ENCODE measurements at regions not wholly inside any gene's neighbourhood (a gene's known extent, or its start where the extent isn't known, plus 50 kb on each side); places are given as distances from the start of the nearest gene placed in this dataset.

DNA sequence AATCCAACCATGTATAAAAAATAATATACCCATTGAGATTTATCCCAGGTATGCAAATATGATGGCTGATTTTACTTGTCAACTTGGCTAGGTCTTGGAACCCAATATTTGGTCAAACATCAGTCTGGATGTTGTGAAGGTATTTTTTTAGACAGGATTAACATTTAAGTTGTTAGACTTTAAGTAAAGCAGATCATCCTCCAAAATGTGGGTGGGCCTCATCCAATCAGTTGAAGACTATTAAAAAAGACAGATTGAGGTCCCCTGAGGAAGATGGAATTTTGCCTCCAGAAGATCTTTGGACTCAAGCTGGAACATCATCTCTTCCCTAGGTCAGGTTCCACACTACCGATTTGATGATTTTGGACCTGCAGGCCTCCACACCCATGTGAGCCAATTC, 271.2 kb downstream of the TMEM121 start:
- TF ChIP-seq, protein P1, sequence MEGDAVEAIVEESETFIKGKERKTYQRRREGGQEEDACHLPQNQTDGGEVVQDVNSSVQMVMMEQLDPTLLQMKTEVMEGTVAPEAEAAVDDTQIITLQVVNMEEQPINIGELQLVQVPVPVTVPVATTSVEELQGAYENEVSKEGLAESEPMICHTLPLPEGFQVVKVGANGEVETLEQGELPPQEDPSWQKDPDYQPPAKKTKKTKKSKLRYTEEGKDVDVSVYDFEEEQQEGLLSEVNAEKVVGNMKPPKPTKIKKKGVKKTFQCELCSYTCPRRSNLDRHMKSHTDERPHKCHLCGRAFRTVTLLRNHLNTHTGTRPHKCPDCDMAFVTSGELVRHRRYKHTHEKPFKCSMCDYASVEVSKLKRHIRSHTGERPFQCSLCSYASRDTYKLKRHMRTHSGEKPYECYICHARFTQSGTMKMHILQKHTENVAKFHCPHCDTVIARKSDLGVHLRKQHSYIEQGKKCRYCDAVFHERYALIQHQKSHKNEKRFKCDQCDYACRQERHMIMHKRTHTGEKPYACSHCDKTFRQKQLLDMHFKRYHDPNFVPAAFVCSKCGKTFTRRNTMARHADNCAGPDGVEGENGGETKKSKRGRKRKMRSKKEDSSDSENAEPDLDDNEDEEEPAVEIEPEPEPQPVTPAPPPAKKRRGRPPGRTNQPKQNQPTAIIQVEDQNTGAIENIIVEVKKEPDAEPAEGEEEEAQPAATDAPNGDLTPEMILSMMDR (IDR thresholded peaks at IDR 0.05): no peak
- TF ChIP-seq EP300 (IDR thresholded peaks at IDR 0.05; ENCODE audit: low read depth) (no peak), POLR2A (IDR thresholded peaks at IDR 0.05) (no peak), POLR2AphosphoS5 (IDR thresholded peaks at IDR 0.05) (no peak)
